Body of pancreas (tissue), 4 donors: ENCODE measurements at regions not wholly inside any gene's neighbourhood (a gene's known extent, or its start where the extent isn't known, plus 50 kb on each side); places are given as distances from the start of the nearest gene placed in this dataset.

Experiments
- ATAC-seq: fragments of 150-250 bp; one replicate; pipeline ENCODE4 v1.9.1; 2016
- DNase-seq, 4 donors: peaks; one replicate each; pipeline ENCODE4 v3.0.0-alpha.2; 2019
- H3K27ac ChIP-seq, 4 donors: fragments of 200-600 bp; sonication (generic); 1 replicate in 3 of 4; 2 replicates in 1 of 4; pipeline versions ENCODE4 v1.5.1 to v1.6.1; 2016 to 2019; ENCODE audit warnings: mild to moderate bottlenecking in 1 of 4, mixed read lengths in 1 of 4, moderate library complexity in 1 of 4
- H3K27me3 ChIP-seq, 2 donors: fragments of 200-600 bp; sonication (generic); one replicate each; pipeline ENCODE4 v1.6.0; 2016; ENCODE audit warnings: mild to moderate bottlenecking in 1 of 2
- H3K36me3 ChIP-seq, 2 donors: fragments of 200-600 bp; sonication (generic); replicated peaks in 1 of 2; 2 replicates each; pipeline ENCODE4 v1.5.1; 2016; ENCODE audit warnings: low read depth in 2 of 2; ENCODE audit not compliant: insufficient read depth in 1 of 2
- H3K4me1 ChIP-seq: fragments of 200-600 bp; sonication (generic); one replicate; pipeline ENCODE4 v1.6.0; 2016
- H3K4me3 ChIP-seq, 2 donors: fragments of 200-600 bp; sonication (generic); 1 replicate in 1 of 2; 2 replicates in 1 of 2; pipeline ENCODE4 v1.5.1; 2016 to 2019
- H3K9me3 ChIP-seq, 3 donors: fragments of 200-600 bp; sonication (generic); 1 replicate in 2 of 3; 2 replicates in 1 of 3; pipeline ENCODE4 v1.5.1; 2016
- CTCF ChIP-seq, 7 experiments: fragments of 450-650 bp in 4 of 7; fragments of 200-600 bp in 3 of 7; sonication (generic) in 3 of 7; IDR thresholded peaks; one replicate each; pipeline ENCODE4 v1.5.1; 2016 to 2019; ENCODE audit warnings: antibody characterized with exemption in 7 of 7
- POLR2A ChIP-seq, 3 donors: fragments of 450-650 bp; IDR thresholded peaks; one replicate each; pipeline ENCODE4 v1.6.1; 2016; ENCODE audit warnings: antibody characterized with exemption in 3 of 3, mild to moderate bottlenecking in 2 of 3
- WGBS, 2 donors: methylation state at CpG; one replicate each; pipeline ENCODE4 v1.1.5; 2017; 5-methylcytosine and 5-hydroxymethylcytosine counted together
- intact Hi-C: fragments of 100-400 bp; cut with DNase I; formaldehyde crosslinking; loops from one replicate; pipeline ENCODE4 v1.15.1; 2023

- Histone ChIP-seq H3K27ac (no peak overlapping the region), H3K9me3 (no peaks in the 10 kb centered on the region), H3K4me3 (no peak overlapping the region), H3K36me3 (no peaks in the 10 kb centered on the region), H3K27me3 (no peaks in the 10 kb centered on the region), H3K4me1 (peaks cover 4% of the 10 kb centered on the region)
- DNase-seq (peak; percentile 60 to 82 (median 72)), ATAC-seq (peak; percentile 78)
- 37 to 40% methylated on average over 5 of the region's 5 CpGs for WGBS, 2 donors
- TF ChIP-seq POLR2A (IDR thresholded peaks at IDR 0.05): no peak
- peak; percentile 41 to 88 (median 68) for TF ChIP-seq CTCF (IDR thresholded peaks at IDR 0.05)
- intact Hi-C loops: no loop called here
These were observed 334.0 kb downstream of the BTG1 start for GRCh38 chr12:91811481-91812287.

- intact Hi-C loops: no loop called here
- 85 to 93% methylated on average over 3 of the region's 3 CpGs for WGBS, 2 donors
- no peak for ATAC-seq
- Histone ChIP-seq H3K4me1 (peaks cover 4% of the 10 kb centered on the region), H3K36me3 (no peaks in the 10 kb centered on the region), H3K27ac (no peak overlapping the region), H3K9me3 (no peaks in the 10 kb centered on the region), H3K4me3 (no peak overlapping the region), H3K27me3 (no peaks in the 10 kb centered on the region)
- DNase-seq: no peak
- no peak for TF ChIP-seq POLR2A (IDR thresholded peaks at IDR 0.05)
- TF ChIP-seq CTCF (IDR thresholded peaks at IDR 0.05): no peak
These were observed 334.9 kb downstream of the BTG1 start for GRCh38 chr12:91810531-91811451.

- no peak for ATAC-seq
- no peak for TF ChIP-seq POLR2A (IDR thresholded peaks at IDR 0.05)
- no peak for TF ChIP-seq CTCF (IDR thresholded peaks at IDR 0.05)
- no peaks in the 10 kb centered on the region for H3K36me3 ChIP-seq
- intact Hi-C loops: no loop called here
- peaks cover 4% of the 10 kb centered on the region for H3K4me1 ChIP-seq
- no peak overlapping the region for H3K27ac ChIP-seq
- DNase-seq: no peak
- H3K9me3 ChIP-seq: no peaks in the 10 kb centered on the region
- WGBS, 2 donors: 83 to 86% methylated on average over 1 of the region's 1 CpG
- H3K4me3 ChIP-seq: no peak overlapping the region
- H3K27me3 ChIP-seq: no peaks in the 10 kb centered on the region
These were observed 335.6 kb downstream of the BTG1 start for GRCh38 chr12:91810077-91810476.

- intact Hi-C loops: no loop called here
- H3K4me1 ChIP-seq: no peaks in the 10 kb centered on the region
- no peaks in the 10 kb centered on the region for H3K36me3 ChIP-seq
- H3K9me3 ChIP-seq: no peaks in the 10 kb centered on the region
- no peak for TF ChIP-seq CTCF (IDR thresholded peaks at IDR 0.05)
- TF ChIP-seq POLR2A (IDR thresholded peaks at IDR 0.05): no peak
- 96 to 100% methylated on average over 5 of the region's 5 CpGs for WGBS, 2 donors
- no peaks in the 10 kb centered on the region for H3K27me3 ChIP-seq
- no peak overlapping the region for H3K4me3 ChIP-seq
- ATAC-seq (no peak), DNase-seq (no peak)
- H3K27ac ChIP-seq: no peak overlapping the region
These were observed 340.6 kb downstream of the BTG1 start for GRCh38 chr12:91805031-91805430.
